B cell (primary cell): ENCODE measurements at regions not wholly inside any gene's neighbourhood (a gene's known extent, or its start where the extent isn't known, plus 50 kb on each side); places are given as distances from the start of the nearest gene placed in this dataset.

Experiments
- ATAC-seq: fragments of 200-7000 bp; cut with Tn5 transposase; one replicate; pipeline ENCODE4 v1.10.0; 2021; ENCODE audit warnings: low read depth, mild to moderate bottlenecking, moderate number of reproducible peaks, moderate library complexity
- CTCF ChIA-PET: fragments of 350-600 bp; sonication (Branson Sonifier 250); formaldehyde crosslinking; loops from one replicate; lab custom pipeline; 2021; ENCODE audit warnings: antibody characterized with exemption, inconsistent platforms; lab: Charles Lee
- POLR2A ChIA-PET: fragments of 350-600 bp; sonication (Branson Sonifier 250); formaldehyde crosslinking; loops from one replicate; lab custom pipeline; 2021; ENCODE audit warnings: antibody characterized with exemption; lab: Charles Lee
- DNase-seq: peaks from one replicate; pipeline ENCODE4 v3.0.0; 2013
- H2AFZ ChIP-seq: 2 replicates; pipeline ENCODE4 v1.6.1; 2012; ENCODE audit warnings: mild to moderate bottlenecking, low read depth, low read length; ENCODE audit not compliant: insufficient read depth, poor library complexity, severe bottlenecking
- H3K27ac ChIP-seq, 2 donors: 1 replicate in 1 of 2; 2 replicates in 1 of 2; pipeline ENCODE4 v1.5.1; 2012 to 2013; ENCODE audit warnings: low read length in 2 of 2, mild to moderate bottlenecking in 2 of 2, moderate library complexity in 1 of 2
- H3K27me3 ChIP-seq, 4 experiments: fragments of 200-600 bp in 1 of 4; sonication (generic) in 1 of 4; replicated peaks in 1 of 4; 1 replicate in 2 of 4; 2 replicates in 2 of 4; pipeline versions ENCODE4 v1.6.1 to v1.7.0; 2013 to 2016; ENCODE audit warnings: low read length in 3 of 4, mild to moderate bottlenecking in 2 of 4, mixed read lengths in 1 of 4, moderate library complexity in 1 of 4; ENCODE audit not compliant: insufficient read depth in 4 of 4, control insufficient read depth in 3 of 4; ENCODE audit errors: control extremely low read depth in 1 of 4
- H3K36me3 ChIP-seq, 2 experiments: replicated peaks in 1 of 2; 1 replicate in 1 of 2; 2 replicates in 1 of 2; pipeline versions ENCODE4 v1.6.1 to v1.7.1; 2013; ENCODE audit warnings: low read length in 1 of 2; ENCODE audit not compliant: insufficient read depth in 2 of 2, control insufficient read depth in 1 of 2; ENCODE audit errors: control extremely low read depth in 1 of 2, extremely low read depth in 1 of 2
- H3K4me1 ChIP-seq, 2 donors: fragments of 200-600 bp in 1 of 2; sonication (generic) in 1 of 2; 1 replicate in 1 of 2; 2 replicates in 1 of 2; pipeline versions ENCODE4 v1.5.1 to v1.6.1; 2013 to 2017; ENCODE audit warnings: low read length in 2 of 2; ENCODE audit not compliant: control insufficient read depth in 2 of 2, insufficient read depth in 2 of 2
- H3K4me2 ChIP-seq: replicated peaks from 2 replicates; pipeline ENCODE3; 2012; ENCODE audit warnings: mild to moderate bottlenecking, low read depth, low read length; ENCODE audit not compliant: poor library complexity, severe bottlenecking
- H3K4me3 ChIP-seq, 5 experiments: fragments of 200-600 bp in 1 of 5; sonication (generic) in 1 of 5; 1 replicate in 3 of 5; 2 replicates in 2 of 5; pipeline versions ENCODE4 v1.5.1 to v1.7.0; 2011 to 2016; ENCODE audit warnings: low read length in 4 of 5, mild to moderate bottlenecking in 4 of 5, low read depth in 2 of 5, control low read depth in 1 of 5, moderate library complexity in 1 of 5; ENCODE audit not compliant: insufficient read depth in 1 of 5; ENCODE audit errors: control extremely low read depth in 1 of 5, extremely low read depth in 1 of 5
- H3K79me2 ChIP-seq: fragments of 200-600 bp; sonication (generic); one replicate; pipeline ENCODE4 v1.6.0; 2016; ENCODE audit warnings: low read length; ENCODE audit not compliant: control insufficient read depth, insufficient read depth
- H3K9ac ChIP-seq: fragments of 200-600 bp; sonication (generic); 2 replicates; pipeline ENCODE4 v1.6.1; 2017; ENCODE audit warnings: mild to moderate bottlenecking, low read length, moderate library complexity
- H3K9me3 ChIP-seq, 3 donors: one replicate each; pipeline versions ENCODE4 v1.6.1 to v1.7.1; 2013; ENCODE audit warnings: low read length in 2 of 3; ENCODE audit not compliant: control insufficient read depth in 2 of 3, insufficient read depth in 1 of 3; ENCODE audit errors: control extremely low read depth in 1 of 3
- H4K20me1 ChIP-seq: 2 replicates; pipeline ENCODE4 v1.6.0; 2012; ENCODE audit warnings: mild to moderate bottlenecking, low read length; ENCODE audit not compliant: insufficient read depth, control insufficient read depth, poor library complexity, severe bottlenecking
- H3K27ac Mint-ChIP-seq: one replicate; pipeline ENCODE4 v1.8.0; 2021; ENCODE audit warnings: mixed read lengths
- H3K27me3 Mint-ChIP-seq: one replicate; pipeline ENCODE4 v1.8.0; 2021; ENCODE audit warnings: mixed read lengths
- H3K4me1 Mint-ChIP-seq: one replicate; pipeline ENCODE4 v1.8.0; 2021; ENCODE audit warnings: mixed read lengths
- H3K4me3 Mint-ChIP-seq: one replicate; pipeline ENCODE4 v1.8.0; 2021; ENCODE audit warnings: mixed read lengths
- H3K9me3 Mint-ChIP-seq: one replicate; pipeline ENCODE4 v1.8.0; 2022; ENCODE audit warnings: mixed read lengths; ENCODE audit not compliant: insufficient read depth
- EZH2 ChIP-seq: IDR thresholded peaks from 2 replicates; pipeline ENCODE4 v1.6.1; 2012; ENCODE audit warnings: borderline replicate concordance, low read depth, mild to moderate bottlenecking, moderate library complexity, low read length; ENCODE audit not compliant: insufficient read depth, poor library complexity, severe bottlenecking
- WGBS: methylation state at CpG from one replicate; pipeline ENCODE4 v1.1.5; 2013; ENCODE audit warnings: missing lambda C conversion rate; ENCODE audit not compliant: insufficient coverage; 5-methylcytosine and 5-hydroxymethylcytosine counted together
- intact Hi-C: fragments of 100-400 bp; cut with micrococcal nuclease; formaldehyde crosslinking; loops from one replicate; pipeline ENCODE4 v1.10.0; 2022
- TF ChIP-seq, protein P1 (sequence below): fragments of 200-600 bp; IDR thresholded peaks from one replicate; pipeline ENCODE4 v1.8.0; 2022; ENCODE audit warnings: antibody characterized with exemption, mild to moderate bottlenecking

DNA sequence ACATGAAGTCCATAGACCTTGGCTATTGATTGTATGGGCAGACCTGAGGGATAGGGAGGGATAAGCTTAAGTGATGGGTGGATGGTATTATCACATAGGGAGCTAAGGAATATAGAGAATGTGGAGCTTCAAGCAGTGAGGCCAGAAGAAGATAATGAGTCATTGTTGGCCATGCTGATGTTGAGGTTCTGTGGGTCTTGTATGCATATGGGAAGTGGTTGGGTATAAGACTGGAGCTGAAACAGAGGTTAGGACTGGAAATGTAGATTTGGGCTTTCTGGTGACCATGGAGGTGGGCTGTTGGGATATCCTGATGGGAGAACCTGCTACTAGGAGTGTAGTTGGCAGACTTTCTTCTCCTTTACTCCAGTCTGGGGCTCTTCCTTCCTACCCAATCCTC is 73.7 kb upstream of the TSC22D1 start:
- H3K4me1 ChIP-seq, result no peaks in the 10 kb centered on the region
- H4K20me1 ChIP-seq, result no peaks in the 10 kb centered on the region
- H3K9ac ChIP-seq, result no peak overlapping the region
- no peaks in the 10 kb centered on the region for H3K4me1 Mint-ChIP-seq
- no peak for TF ChIP-seq EZH2
- TF ChIP-seq, protein P1, sequence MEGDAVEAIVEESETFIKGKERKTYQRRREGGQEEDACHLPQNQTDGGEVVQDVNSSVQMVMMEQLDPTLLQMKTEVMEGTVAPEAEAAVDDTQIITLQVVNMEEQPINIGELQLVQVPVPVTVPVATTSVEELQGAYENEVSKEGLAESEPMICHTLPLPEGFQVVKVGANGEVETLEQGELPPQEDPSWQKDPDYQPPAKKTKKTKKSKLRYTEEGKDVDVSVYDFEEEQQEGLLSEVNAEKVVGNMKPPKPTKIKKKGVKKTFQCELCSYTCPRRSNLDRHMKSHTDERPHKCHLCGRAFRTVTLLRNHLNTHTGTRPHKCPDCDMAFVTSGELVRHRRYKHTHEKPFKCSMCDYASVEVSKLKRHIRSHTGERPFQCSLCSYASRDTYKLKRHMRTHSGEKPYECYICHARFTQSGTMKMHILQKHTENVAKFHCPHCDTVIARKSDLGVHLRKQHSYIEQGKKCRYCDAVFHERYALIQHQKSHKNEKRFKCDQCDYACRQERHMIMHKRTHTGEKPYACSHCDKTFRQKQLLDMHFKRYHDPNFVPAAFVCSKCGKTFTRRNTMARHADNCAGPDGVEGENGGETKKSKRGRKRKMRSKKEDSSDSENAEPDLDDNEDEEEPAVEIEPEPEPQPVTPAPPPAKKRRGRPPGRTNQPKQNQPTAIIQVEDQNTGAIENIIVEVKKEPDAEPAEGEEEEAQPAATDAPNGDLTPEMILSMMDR, result no peak
- no peaks in the 10 kb centered on the region for H3K79me2 ChIP-seq
- no peaks in the 10 kb centered on the region for H3K36me3 ChIP-seq
- no peaks in the 10 kb centered on the region for H3K9me3 Mint-ChIP-seq
- DNase-seq, result no peak
- no peaks in the 10 kb centered on the region for H3K9me3 ChIP-seq
- peaks cover 22% of the 10 kb centered on the region for H3K27me3 Mint-ChIP-seq
- H3K4me3 ChIP-seq, result no peak overlapping the region
- POLR2A ChIA-PET, result no interaction called here
- no peak overlapping the region for H3K4me3 Mint-ChIP-seq
- peaks cover 0 to 6% (median 0%) of the 10 kb centered on the region in 4 experiments for H3K27me3 ChIP-seq
- CTCF ChIA-PET, result interaction anchor here (0.7 kb wide), 1 partner anchor 167 kb away, joined by 3 read pairs; no protein-coding TSS in a partner anchor
- H2AFZ ChIP-seq, result no peak overlapping the region
- H3K27ac ChIP-seq, result no peak overlapping the region
- H3K4me2 ChIP-seq, result no peak overlapping the region
- ATAC-seq, result no peak
- no peak overlapping the region for H3K27ac Mint-ChIP-seq
- intact Hi-C loops, result no loop called here

DNA sequence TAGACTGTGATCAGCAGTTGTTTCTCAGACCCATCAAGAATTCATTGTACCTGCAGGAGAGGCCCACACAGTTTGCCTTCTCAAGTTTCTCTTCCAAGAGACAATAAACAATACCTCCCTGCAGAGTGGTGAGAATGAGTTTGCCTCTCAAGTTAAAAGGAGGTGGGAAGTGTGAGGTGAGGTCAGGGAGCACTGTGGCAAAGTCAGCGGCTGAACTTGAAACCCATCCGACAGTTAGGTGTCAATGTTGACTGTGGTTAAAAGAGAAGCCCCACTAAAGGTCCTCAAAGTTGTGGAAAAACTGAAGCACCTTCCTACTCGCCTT is 72.9 kb upstream of the TSC22D1 start:
- no peaks in the 10 kb centered on the region for H3K9me3 ChIP-seq
- H4K20me1 ChIP-seq, result no peaks in the 10 kb centered on the region
- H3K9ac ChIP-seq, result no peak overlapping the region
- H3K27me3 ChIP-seq, result peaks cover 0 to 6% (median 0%) of the 10 kb centered on the region in 4 experiments
- H2AFZ ChIP-seq, result no peak overlapping the region
- Mint-ChIP-seq H3K27me3 (peaks cover 22% of the 10 kb centered on the region), H3K9me3 (no peaks in the 10 kb centered on the region), H3K4me3 (no peak overlapping the region), H3K27ac (no peak overlapping the region), H3K4me1 (no peaks in the 10 kb centered on the region)
- intact Hi-C loops, result no loop called here
- H3K79me2 ChIP-seq, result no peaks in the 10 kb centered on the region
- H3K36me3 ChIP-seq, result no peaks in the 10 kb centered on the region
- POLR2A ChIA-PET, result interaction anchor here (0.6 kb wide), 1 partner anchor 92 kb away, joined by 5 read pairs; no protein-coding TSS in a partner anchor
- ATAC-seq (no peak), DNase-seq (no peak)
- H3K27ac ChIP-seq, result no peak overlapping the region
- no peak overlapping the region for H3K4me2 ChIP-seq
- no peak for TF ChIP-seq EZH2
- TF ChIP-seq, protein P1, result no peak
- CTCF ChIA-PET, result interaction anchor here (3.9 kb wide), 1 partner anchor 165 kb away, joined by 25 read pairs; no protein-coding TSS in a partner anchor
- no peaks in the 10 kb centered on the region for H3K4me1 ChIP-seq
- 100% methylated on average over 2 of the region's 3 CpGs for WGBS
- no peak overlapping the region for H3K4me3 ChIP-seq
